HG03159 (cell line): ENCODE measurements at regions not wholly inside any gene's neighbourhood (a gene's known extent, or its start where the extent isn't known, plus 50 kb on each side); places are given as distances from the start of the nearest gene placed in this dataset.
"Not testable (repeated sequence)": the region's sequence is repeated elsewhere in the genome, so short reads cannot be mapped to it uniquely, and the experiment has no call there.

Experiments
- ATAC-seq: cut with Tn5 transposase; IDR thresholded peaks from one replicate; pipeline ENCODE4 v1.9.1; 2021; ENCODE audit warnings: mild to moderate bottlenecking, moderate library complexity; ENCODE audit not compliant: unreplicated experiment

DNA sequence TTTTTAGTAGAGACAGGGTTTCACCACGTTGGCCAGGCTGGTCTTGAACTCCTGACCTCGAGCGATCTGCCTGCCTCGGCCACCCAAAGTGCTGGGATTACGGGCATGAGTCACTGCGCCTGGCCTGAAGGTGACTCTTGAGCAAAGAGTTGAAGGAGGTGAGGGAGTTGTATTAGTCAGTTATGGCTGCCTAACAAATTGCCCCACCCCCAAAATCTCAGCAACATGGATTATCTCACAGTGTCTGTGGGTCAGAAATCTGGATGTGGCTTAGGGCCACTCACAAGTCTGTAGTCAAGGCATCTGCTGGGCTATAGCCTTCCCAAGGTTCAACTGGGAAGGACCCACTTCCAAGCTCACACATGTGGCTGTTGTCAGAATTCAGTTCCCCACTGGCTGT lies 52.8 kb upstream of the ADGRE5 start:
- no peak for ATAC-seq

DNA sequence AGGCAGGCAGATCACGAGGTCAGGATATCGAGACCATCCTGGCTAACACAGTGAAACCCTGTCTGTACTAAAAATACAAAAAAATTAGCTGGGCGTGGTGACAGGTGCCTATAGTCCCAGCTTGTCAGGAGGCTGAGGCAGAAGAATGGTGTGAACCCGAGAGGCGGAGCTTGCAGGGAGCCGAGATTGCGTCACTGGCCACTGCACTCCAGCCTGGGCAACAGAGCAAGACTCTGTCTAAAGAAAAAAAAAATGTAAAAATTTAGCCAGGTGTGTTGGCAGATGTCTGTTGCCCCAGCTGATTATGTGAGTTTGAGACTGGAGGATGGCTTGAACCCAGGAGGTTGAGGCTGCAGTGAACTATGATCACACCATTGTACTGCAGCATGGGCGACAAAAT lies 54.2 kb upstream of the ADGRE5 start:
- ATAC-seq = not testable (repeated sequence)

DNA sequence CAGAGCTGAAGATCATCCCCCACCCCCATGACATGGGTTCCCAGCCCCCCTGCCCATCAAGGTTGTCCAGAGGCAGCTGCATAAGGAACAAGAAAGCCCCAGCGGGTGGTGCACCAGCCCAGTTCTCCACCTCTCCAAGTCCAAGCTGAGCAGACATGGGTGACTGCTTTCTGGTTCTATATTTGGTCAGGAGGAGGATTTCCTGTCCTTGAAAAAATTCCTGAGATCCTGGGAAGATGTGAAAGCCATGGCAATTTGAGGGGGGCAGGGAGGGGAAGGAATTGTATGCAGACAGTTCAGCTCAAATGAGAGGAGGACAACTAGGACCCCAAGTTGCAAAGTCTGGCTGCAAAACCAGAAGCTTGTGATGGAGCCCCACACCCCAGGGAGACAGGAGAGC lies 55.4 kb upstream of the ADGRE5 start:
- no peak for ATAC-seq

DNA sequence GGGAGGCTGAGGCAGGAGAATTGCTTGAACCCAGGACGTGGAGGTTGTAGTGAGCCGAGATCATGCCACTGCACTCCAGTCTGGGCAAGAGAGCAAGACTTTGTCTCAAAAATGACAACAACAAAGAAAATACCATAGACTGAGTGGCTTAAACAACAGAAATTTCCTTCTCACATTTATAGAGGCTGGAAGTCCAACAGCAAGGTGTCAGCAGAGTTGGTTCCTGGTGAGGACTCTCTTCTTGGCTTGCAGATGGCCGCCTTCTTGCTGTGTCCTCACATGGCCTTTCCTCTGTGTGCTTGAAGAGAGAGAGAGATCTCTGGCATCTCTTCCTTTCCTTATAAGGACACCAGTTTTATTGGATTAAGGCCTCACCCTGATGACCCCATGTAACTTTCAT lies 56.1 kb upstream of the ADGRE5 start:
- ATAC-seq = no peak

DNA sequence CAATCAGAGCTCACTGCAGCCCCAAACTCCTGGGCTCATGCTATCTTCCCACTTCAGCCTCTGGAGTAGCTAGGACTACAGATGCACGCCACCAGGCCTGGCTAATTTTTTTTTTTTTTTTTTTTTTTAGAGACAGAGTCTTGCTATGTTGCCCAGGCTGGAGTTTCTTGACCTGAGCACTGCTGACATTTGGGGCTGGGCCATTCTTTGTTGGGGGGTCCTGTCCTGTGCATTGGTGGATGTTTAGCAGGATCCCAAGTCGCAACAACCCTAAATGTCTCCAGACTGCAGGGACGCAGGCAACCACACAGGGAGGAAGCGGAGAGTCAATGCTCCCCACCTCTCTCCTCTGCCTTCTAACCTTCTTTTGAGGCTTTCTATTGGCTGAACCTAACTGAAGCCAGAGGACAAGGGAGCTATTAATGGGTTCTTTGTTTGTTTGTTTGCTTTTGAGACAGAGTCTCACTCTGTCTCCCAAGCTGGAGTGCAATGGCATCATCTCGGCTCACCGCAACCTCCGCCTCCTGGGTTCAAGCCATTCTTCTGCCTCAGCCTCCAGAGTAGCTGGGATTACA lies 58.3 kb upstream of the ADGRE5 start:
- no peak for ATAC-seq

DNA sequence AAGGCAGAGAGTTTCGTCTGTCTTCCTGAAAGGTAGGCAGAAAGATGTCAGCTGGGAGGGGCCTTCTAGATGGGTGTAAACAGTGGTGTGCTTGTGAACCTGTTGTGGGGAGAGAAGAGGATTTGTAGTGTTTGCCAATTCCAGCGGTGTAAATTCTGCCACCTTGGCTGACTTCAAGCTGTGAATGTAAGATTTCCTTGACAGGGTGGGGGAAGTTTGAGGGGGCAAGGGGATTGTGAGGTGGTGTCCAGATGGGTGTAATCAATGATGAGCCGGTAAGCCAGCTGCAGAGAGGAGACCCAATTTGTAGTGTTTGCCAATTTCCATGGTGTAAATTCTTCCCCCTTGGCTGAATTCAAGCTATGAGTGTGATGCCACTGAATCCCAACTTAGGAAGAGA lies 61.0 kb upstream of the ADGRE5 start:
- ATAC-seq = no peak

DNA sequence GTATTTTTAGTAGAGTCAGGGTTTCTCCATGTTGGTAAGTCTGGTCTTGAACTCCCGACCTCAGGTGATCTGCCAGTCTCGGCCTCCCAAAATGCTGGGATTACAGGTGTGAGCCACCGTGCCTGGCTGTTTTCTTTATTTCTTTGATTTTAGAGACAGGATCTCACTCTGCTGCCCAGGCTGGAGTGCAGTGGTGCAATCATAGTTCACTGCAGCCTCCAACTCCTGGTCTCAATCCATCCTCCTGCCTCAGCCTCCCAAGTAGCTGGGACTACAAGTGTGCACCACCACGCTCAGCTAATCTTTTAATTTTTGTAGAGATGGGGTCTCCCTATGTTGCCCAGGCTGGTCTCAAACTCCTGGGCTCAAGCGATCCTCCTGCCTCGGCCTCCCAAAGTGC lies 61.5 kb upstream of the ADGRE5 start:
- ATAC-seq = not testable (repeated sequence)

DNA sequence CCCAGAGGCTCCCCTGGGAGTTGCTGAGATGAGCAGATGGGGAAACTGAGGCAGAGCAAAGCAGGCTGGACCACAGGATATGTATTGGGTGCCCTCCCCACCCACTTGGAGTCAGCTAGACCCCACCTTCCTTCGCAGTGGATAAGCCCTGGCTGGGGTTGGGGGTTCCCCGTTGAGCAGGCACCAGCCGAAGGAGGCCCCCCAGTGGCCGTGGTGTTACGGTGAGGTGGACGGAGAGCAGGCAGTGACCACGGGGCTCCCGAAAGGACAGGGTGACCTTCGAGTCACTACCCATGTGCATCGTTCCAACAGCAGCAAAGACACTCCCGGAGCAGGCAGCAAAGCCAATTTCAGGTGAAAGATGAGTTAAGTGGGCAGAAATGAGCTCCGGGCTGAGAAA lies 62.4 kb upstream of the ADGRE5 start:
- ATAC-seq = no peak

DNA sequence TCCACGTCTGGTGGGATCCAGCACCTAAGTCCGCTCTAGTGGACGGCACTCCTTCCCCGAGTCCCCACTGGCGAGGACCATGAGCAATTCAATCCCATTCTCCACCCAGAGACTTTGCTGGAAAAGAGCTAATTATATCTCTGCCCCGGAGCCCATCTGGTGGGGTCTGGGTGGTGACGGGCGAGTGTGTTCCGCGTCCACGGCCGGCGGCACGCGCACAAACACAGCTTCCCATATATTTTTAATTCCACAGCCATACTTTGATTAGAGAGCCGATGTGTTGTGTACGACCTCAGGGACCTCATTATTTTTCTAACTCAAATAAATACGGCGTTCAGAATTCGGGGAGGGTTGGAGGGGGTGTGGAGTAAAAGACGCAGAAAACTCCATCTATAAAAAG lies 64.1 kb upstream of the ADGRE5 start:
- no peak for ATAC-seq

DNA sequence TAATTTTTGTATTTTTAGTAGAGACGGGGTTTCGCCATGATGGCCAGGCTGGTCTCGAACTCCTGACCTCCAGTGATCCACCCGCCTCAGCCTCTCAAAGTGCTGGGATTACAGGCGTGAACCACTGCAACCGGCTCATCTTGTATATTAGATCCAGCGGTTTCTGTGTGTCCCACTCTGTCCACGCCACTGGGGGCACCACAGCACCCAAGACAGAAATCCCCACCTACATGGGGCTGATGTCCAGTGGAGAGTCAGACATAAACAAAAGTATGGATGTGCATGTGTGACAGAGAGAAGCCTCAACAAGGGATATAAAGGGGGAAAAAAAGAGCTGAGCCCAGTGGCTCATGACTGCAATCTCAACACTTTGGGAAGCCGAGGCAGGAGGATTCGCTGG lies 65.8 kb upstream of the ADGRE5 start:
- no peak for ATAC-seq

DNA sequence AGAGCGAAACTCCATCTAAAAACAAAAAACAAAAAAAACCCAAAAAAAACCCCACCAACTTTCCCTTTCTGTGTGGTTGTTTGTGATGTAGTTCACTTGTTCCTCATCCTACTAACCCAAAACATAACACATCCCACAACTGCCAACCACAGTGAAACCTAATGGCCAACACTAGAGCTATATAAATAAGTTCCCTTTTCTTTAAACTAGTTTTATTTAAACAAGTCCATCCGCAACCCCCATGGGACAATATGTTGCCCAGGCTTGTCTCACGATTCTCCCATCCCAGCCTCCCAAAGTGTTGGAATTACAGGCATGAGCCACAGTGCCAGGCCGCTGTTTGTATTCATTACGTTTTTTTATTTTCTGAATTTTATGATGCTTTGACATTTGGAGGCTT lies 71.2 kb upstream of the ADGRE5 start:
- no peak for ATAC-seq

DNA sequence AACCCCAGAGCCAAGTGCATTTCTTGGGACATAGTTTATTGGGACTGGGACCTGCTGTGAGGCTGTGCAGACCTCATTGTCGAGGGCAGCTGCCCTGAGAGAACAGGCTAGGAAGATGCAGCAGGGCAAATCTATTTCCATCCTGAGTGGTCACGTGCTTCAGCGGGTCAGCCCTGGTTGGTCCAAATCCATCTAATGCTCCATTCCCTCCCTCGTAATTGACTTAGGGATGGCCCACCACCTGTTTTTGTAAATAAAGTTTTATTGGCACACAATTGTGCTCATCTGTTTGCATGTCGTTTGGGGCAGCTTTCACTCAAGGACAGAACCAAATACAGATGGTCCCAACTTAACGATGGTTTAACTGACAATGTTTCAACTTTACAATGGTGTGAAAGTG lies 75.5 kb upstream of the ADGRE5 start:
- no peak for ATAC-seq

DNA sequence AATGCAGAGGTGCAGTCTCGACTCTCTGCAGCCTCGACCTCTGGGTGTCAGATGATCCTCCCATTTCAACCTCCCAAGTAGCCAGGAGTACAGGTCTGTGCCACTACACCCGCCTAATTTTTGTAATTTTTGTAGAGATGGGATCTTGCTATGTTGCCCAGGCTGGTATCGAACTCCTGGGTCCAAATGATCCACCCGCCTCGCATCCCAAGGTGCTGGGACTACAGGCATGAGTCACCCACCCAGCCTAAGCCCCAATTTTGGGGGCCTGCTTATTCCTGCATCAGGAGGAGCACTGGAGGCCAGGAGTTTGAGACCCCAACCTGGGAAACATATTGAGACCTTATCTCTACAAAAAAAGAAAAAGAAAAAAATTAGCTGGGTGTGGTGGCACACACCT lies 80.1 kb upstream of the ADGRE5 start:
- no peak for ATAC-seq

DNA sequence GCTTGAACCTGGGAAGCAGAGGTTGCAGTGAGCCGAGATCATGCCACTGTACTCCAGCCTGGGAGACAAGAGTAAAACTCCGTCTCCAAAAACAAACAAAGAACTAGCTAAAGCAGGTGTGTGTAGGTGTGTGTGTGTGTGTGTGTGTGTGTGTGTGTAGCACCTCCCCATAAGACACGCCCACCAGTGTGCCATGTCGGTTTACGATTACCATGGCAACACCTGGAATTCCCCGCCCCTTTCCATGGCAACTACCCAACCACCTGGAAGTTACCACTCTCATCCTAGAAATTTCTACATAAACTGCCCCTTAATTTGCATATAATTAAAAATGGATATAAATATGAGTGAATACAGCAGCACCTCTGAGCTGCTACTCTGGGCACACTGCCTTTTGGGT lies 80.9 kb upstream of the ADGRE5 start:
- no peak for ATAC-seq

DNA sequence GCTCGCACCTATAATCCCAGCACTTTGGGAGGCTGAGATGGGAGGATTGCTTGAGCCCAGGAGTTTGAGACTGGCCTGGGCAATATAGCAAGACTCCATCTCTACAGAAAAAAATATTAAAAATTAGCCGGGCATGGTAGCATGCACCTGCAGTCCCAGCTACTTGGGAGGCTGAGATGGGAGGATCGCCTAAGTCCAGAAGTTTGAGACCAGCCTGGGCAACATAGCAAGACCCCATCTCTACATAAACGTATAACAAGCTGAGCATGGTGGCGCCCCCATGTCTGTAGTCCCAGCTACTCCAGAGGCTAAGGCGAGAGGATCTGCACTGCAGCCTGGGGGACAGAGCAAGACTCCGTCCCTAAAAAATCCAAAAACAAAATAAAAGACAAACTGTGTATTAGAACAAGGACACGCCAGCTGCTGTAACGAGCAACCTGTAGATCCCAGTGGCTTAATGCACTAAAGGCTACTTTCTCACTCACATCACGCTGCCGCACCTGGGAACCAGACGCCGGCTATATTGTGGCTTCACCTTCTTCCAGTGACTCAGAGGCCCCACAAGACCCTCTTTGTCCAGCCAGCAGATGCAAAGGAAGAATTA lies 81.9 kb upstream of the ADGRE5 start:
- not testable (repeated sequence) for ATAC-seq

DNA sequence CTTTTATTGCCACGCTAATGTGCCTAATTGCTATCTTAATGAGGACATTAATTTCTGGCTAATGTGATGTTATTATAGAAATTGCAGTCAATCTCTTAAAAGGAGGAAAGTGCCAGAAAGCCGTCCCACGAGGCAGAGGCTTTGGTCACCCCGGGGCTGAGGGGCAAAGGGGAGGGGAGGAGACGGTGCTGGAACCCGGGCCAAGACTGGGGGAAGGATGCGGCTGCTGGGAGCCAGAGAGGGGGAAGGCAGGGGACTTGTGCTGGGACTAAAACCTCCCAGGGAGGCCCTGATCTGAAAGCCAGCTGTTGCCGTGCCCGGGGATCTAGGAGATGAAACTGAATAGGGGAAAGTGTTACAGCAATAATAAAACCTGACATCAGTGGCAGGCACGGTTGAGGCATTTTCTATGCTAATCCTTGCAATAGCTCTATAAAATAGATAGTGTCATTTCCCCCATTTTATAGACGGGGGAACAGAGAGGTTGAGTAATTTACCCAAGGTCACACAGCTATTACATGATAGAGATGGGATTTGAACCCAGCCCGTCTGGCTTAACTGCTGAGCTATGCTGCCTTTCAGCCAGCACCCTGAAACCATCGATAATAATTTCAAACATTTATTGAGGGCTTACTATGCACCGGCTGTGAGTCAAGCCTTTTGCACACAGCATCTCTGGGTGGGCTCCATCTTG lies 83.2 kb upstream of the ADGRE5 start:
- not testable (repeated sequence) for ATAC-seq

DNA sequence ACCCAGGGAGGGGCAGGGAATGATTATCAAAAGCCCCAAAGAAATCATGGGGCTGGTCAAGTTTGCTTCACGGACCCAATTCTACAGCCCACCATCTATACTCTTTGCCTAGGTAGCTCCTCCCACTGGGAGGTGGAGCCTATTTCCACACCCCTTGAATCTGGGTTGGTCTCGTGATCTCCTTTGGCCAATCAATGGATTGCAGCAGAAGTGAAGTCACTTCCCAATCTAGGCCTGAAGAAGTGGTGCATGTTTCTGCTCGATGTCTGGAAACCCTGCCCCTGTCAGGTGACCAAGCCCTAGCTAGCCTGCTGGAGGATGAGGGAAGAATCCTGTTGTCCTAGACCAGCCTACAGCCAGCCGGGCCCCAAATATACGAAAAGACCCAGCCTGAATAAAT lies 86.3 kb upstream of the ADGRE5 start:
- not testable (repeated sequence) for ATAC-seq

DNA sequence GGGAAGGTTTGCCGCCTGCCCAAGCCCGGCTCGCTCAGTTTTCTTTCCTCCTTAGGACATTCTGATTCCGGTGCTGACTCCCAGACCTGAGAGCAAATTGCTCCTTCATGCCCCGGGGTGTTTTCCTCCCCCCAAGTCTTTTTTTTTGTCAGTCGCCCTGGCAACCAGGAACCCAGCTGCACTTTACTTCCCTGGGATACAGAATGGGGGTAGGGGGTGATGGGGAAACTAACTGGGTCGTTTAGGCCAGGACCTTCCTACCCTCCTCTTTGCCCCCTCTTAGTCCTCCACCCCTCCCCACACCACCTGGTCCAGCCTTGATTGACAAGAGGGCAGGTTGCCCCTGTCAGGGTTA lies 87.5 kb upstream of the ADGRE5 start:
- ATAC-seq = not testable (repeated sequence)

DNA sequence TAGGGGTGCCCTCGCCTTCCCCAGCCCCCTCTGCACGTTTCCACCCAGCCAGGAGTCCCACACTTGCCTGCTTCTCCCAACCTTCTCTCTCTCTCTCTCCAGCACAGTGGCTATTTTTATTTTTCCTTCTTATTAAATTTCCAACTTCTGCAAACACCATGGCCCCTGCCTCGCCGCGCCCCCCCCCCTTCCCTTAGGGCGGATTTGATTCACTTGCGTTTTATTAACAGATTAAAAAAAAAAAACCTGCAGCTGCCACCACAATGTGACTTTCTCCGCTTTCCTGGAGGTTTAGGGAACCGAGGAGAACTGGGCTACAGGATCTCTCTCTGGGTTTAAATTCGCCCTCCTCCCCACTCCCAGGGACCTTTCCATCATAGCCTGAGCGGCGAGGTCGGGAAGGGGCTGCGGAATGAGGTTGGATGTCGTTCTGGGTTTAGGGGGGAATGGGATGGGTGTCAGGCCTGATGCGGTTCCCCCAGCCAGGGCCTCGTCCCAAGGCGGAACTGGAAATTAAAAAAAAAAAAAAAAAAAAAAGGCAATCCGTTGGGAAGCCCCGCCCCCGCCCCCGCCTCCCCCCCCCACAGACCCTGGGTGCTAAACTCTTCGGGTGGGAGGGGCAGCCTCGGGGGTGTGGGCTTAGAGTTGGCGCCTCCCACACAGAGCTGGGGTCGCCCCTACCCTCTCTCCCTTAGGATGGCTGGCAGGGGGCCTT lies 87.3 kb upstream of the ADGRL1 start:
- not testable (repeated sequence) for ATAC-seq

DNA sequence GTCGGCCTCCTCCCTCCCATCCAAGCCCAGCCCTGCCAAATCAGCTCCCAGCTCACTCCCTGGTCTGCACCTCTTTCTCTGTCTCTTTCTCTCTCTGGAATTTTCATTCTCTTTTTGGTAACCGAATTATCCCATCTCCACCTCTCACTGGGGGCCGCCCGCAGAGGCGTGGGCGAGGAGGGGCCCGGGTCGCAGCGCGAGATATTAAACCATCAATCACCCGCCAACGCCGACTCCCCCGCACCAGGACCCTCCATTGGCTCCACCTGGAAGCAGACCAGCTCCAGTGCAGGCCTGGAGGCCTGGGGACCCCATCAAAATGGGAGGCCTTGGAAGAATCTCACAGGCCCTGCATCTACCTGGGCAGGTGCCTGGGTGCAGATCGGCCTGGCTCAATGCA lies 83.8 kb upstream of the ADGRL1 start:
- not testable (repeated sequence) for ATAC-seq

DNA sequence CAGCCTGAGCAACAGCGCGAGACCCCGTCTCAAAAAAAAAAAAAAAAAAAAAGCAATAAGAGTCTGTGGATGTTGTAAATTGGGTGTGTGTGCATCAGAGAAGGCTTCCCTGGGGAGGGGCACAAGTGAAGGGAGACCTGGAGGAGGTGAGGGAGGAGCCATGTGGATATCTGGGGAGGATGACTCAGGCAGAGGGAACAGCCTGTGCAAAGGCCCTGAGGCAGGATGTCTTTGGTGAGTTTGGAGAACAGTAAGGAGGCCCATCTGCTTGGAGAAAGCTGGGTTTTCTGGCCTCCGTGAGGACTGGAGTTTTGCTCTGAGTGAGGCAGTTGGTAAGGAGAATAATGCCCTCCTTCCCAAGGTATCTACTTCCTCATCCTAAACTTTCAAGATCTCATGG lies 81.9 kb upstream of the ADGRL1 start:
- not testable (repeated sequence) for ATAC-seq

DNA sequence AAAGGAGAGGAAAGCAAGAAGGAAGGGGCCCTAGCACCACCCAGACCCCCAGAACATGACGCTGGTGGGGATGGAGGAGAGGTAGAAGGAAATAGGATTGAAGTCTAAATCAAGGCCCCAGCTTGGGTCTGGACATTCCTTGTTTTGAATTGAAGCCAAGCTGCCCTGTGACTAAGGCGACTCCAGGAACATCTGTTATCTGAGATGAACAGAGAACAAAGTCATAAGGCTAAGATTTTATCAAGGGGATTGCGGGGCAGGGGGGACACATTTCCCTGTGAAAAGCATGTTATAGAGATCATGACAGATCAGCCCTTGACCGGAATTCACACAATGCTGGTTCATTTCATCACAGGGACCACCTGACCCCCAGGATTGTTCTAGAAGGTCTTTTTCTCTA lies 80.6 kb upstream of the ADGRL1 start:
- not testable (repeated sequence) for ATAC-seq
